Mesenchymal stem cell (in vitro differentiated cells and primary cell): ENCODE measurements at regions not wholly inside any gene's neighbourhood (a gene's known extent, or its start where the extent isn't known, plus 50 kb on each side); places are given as distances from the start of the nearest gene placed in this dataset.
"Not testable (repeated sequence)": the region's sequence is repeated elsewhere in the genome, so short reads cannot be mapped to it uniquely, and the experiment has no call there.

Experiments used
- DNase-seq: peaks from one replicate; pipeline ENCODE4 v3.0.0-alpha.2; 2013
- H2AFZ ChIP-seq: one replicate; pipeline ENCODE4 v1.6.1; 2013; ENCODE audit warnings: low read depth, mild to moderate bottlenecking, control low read depth, inconsistent platforms, low read length, moderate library complexity
- H2AK5ac ChIP-seq: 2 replicates; pipeline ENCODE4 v1.6.1; 2013; ENCODE audit warnings: low read length, moderate library complexity, mild to moderate bottlenecking, inconsistent platforms; ENCODE audit not compliant: severe bottlenecking
- H2BK120ac ChIP-seq: one replicate; pipeline ENCODE4 v1.6.1; 2013; ENCODE audit warnings: low read depth, mild to moderate bottlenecking, inconsistent platforms, low read length, moderate library complexity
- H2BK12ac ChIP-seq, 2 experiments: one replicate each; pipeline ENCODE4 v1.6.1; 2013; ENCODE audit warnings: inconsistent platforms in 2 of 2, low read length in 2 of 2, mild to moderate bottlenecking in 2 of 2, moderate library complexity in 2 of 2, control low read depth in 1 of 2
- H2BK15ac ChIP-seq: one replicate; pipeline ENCODE4 v1.6.1; 2013; ENCODE audit warnings: mild to moderate bottlenecking, low read depth, inconsistent platforms; ENCODE audit not compliant: poor library complexity, severe bottlenecking
- H2BK5ac ChIP-seq: 2 replicates; pipeline ENCODE4 v1.6.1; 2013; ENCODE audit warnings: low read depth, mild to moderate bottlenecking, low read length, control low read depth, inconsistent platforms; ENCODE audit not compliant: poor library complexity, severe bottlenecking
- H3K14ac ChIP-seq, 2 experiments: one replicate each; pipeline ENCODE4 v1.6.1; 2013; ENCODE audit warnings: inconsistent platforms in 2 of 2, low read length in 2 of 2, control low read depth in 1 of 2, mild to moderate bottlenecking in 1 of 2, moderate library complexity in 1 of 2
- H3K18ac ChIP-seq, 2 experiments: one replicate each; pipeline ENCODE4 v1.6.1; 2013; ENCODE audit warnings: inconsistent platforms in 2 of 2, low read length in 2 of 2, control low read depth in 1 of 2, low read depth in 1 of 2, mild to moderate bottlenecking in 1 of 2
- H3K23ac ChIP-seq, 2 experiments: one replicate each; pipeline ENCODE4 v1.6.1; 2013; ENCODE audit warnings: inconsistent platforms in 2 of 2, low read length in 2 of 2, mild to moderate bottlenecking in 2 of 2, moderate library complexity in 2 of 2, control low read depth in 1 of 2
- H3K27ac ChIP-seq: 2 replicates; pipeline ENCODE4 v1.5.1; 2013; ENCODE audit warnings: mild to moderate bottlenecking, moderate library complexity, low read length, control low read depth, inconsistent platforms; ENCODE audit not compliant: poor library complexity, severe bottlenecking
- H3K27me3 ChIP-seq, 2 experiments: 2 replicates each; pipeline versions ENCODE4 v1.6.1 to v1.7.0; 2013; ENCODE audit warnings: low read length in 2 of 2, mild to moderate bottlenecking in 2 of 2, moderate library complexity in 2 of 2, control low read depth in 1 of 2, inconsistent platforms in 1 of 2; ENCODE audit not compliant: control insufficient read depth in 1 of 2, insufficient read depth in 1 of 2
- H3K36me3 ChIP-seq, 2 experiments: 2 replicates each; pipeline versions ENCODE4 v1.6.1 to v1.7.0; 2013; ENCODE audit warnings: low read length in 2 of 2, control low read depth in 1 of 2, inconsistent platforms in 1 of 2, low read depth in 1 of 2, mild to moderate bottlenecking in 1 of 2; ENCODE audit not compliant: insufficient read depth in 2 of 2, control insufficient read depth in 1 of 2
- H3K4ac ChIP-seq, 2 experiments: one replicate each; pipeline ENCODE4 v1.6.1; 2013; ENCODE audit warnings: inconsistent platforms in 2 of 2, low read length in 2 of 2, mild to moderate bottlenecking in 2 of 2, moderate library complexity in 2 of 2, control low read depth in 1 of 2, low read depth in 1 of 2
- H3K4me1 ChIP-seq: 2 replicates; pipeline ENCODE4 v1.6.1; 2013; ENCODE audit warnings: low read depth, low read length, control low read depth; ENCODE audit not compliant: control insufficient read depth, insufficient read depth
- H3K4me2 ChIP-seq: 2 replicates; pipeline ENCODE4 v1.6.1; 2013; ENCODE audit warnings: low read length, mild to moderate bottlenecking, inconsistent platforms; ENCODE audit not compliant: poor library complexity, severe bottlenecking
- H3K4me3 ChIP-seq, 2 experiments: 2 replicates each; pipeline versions ENCODE4 v1.5.1 to v1.7.0; 2013; ENCODE audit warnings: low read length in 2 of 2, mild to moderate bottlenecking in 2 of 2, control low read depth in 1 of 2, low read depth in 1 of 2; ENCODE audit not compliant: insufficient read depth in 1 of 2
- H3K79me1 ChIP-seq: replicated peaks from 2 replicates; pipeline ENCODE4 v1.6.1; 2013; ENCODE audit warnings: mild to moderate bottlenecking, control low read depth, low read length, inconsistent platforms; ENCODE audit not compliant: poor library complexity, severe bottlenecking
- H3K9ac ChIP-seq: 2 replicates; pipeline ENCODE4 v1.7.0; 2013; ENCODE audit warnings: mild to moderate bottlenecking, low read length, moderate library complexity
- H3K9me3 ChIP-seq: 2 replicates; pipeline ENCODE4 v1.7.0; 2013; ENCODE audit warnings: mild to moderate bottlenecking, low read length; ENCODE audit not compliant: control insufficient read depth
- H4K8ac ChIP-seq: one replicate; pipeline ENCODE4 v1.6.1; 2013; ENCODE audit warnings: inconsistent platforms, mild to moderate bottlenecking, low read length, moderate library complexity
- H4K91ac ChIP-seq: one replicate; pipeline ENCODE4 v1.6.1; 2013; ENCODE audit warnings: mild to moderate bottlenecking, low read length, inconsistent platforms
- WGBS: methylation state at CpG from one replicate; pipeline ENCODE4 v1.1.7; 2013; ENCODE audit warnings: mixed read lengths; 5-methylcytosine and 5-hydroxymethylcytosine counted together

GRCh38 chr15:39514933-39515332 lies 65.9 kb upstream of the THBS1 start:
- no peak overlapping the region for H3K4me3 ChIP-seq
- H3K4me1 ChIP-seq: peaks cover 9% of the 10 kb centered on the region
- WGBS: no CpG with 5 or more reads among the region's 2 CpGs
- H3K14ac ChIP-seq: no peak overlapping the region
- H4K91ac ChIP-seq: no peak overlapping the region
- no peak overlapping the region for H3K27ac ChIP-seq
- H3K9ac ChIP-seq: no peak overlapping the region
- no peak overlapping the region for H3K23ac ChIP-seq
- peaks cover 0 to 6% of the 10 kb centered on the region in 2 experiments for H3K27me3 ChIP-seq
- no peak overlapping the region for H2BK120ac ChIP-seq
- H4K8ac ChIP-seq: no peak overlapping the region
- no peak overlapping the region for H2AFZ ChIP-seq
- H3K9me3 ChIP-seq: peaks cover 6% of the 10 kb centered on the region
- H2BK12ac ChIP-seq: no peak overlapping the region
- no peak overlapping the region for H3K4me2 ChIP-seq
- H2AK5ac ChIP-seq: no peak overlapping the region
- no peak for DNase-seq
- H2BK15ac ChIP-seq: no peak overlapping the region
- H3K79me1 ChIP-seq: no peaks in the 10 kb centered on the region
- H3K36me3 ChIP-seq: no peaks in the 10 kb centered on the region
- H3K4ac ChIP-seq: no peak overlapping the region
- H2BK5ac ChIP-seq: no peak overlapping the region
- no peak overlapping the region for H3K18ac ChIP-seq

GRCh38 chr15:39515765-39516164 lies 65.1 kb upstream of the THBS1 start:
- H3K4me3 ChIP-seq: no peak overlapping the region
- no peaks in the 10 kb centered on the region for H3K79me1 ChIP-seq
- H2BK120ac ChIP-seq: no peak overlapping the region
- no peak overlapping the region for H3K14ac ChIP-seq
- no peak overlapping the region for H2BK5ac ChIP-seq
- H3K36me3 ChIP-seq: no peaks in the 10 kb centered on the region
- peaks cover 6% of the 10 kb centered on the region for H3K9me3 ChIP-seq
- H3K4ac ChIP-seq: no peak overlapping the region
- no peak overlapping the region for H3K9ac ChIP-seq
- H4K91ac ChIP-seq: no peak overlapping the region
- no peak overlapping the region for H3K4me2 ChIP-seq
- no peak for DNase-seq
- H3K27me3 ChIP-seq: peaks cover 0 to 6% of the 10 kb centered on the region in 2 experiments
- no peak overlapping the region for H3K23ac ChIP-seq
- H3K18ac ChIP-seq: no peak overlapping the region
- H3K27ac ChIP-seq: no peak overlapping the region
- peaks cover 6% of the 10 kb centered on the region for H3K4me1 ChIP-seq
- H2BK15ac ChIP-seq: no peak overlapping the region
- no peak overlapping the region for H2AFZ ChIP-seq
- WGBS: 71% methylated on average over 3 of the region's 3 CpGs
- H2BK12ac ChIP-seq: no peak overlapping the region
- no peak overlapping the region for H2AK5ac ChIP-seq
- no peak overlapping the region for H4K8ac ChIP-seq

- Histone ChIP-seq H4K8ac (no peak overlapping the region), H3K79me1 (no peaks in the 10 kb centered on the region), H3K23ac (no peak overlapping the region), H2BK120ac (no peak overlapping the region), H3K4me3 (no peak overlapping the region), H3K14ac (no peak overlapping the region), H4K91ac (no peak overlapping the region), H3K4me2 (no peak overlapping the region), H3K4me1 (no peaks in the 10 kb centered on the region), H3K9me3 (peaks cover 6% of the 10 kb centered on the region), H2BK12ac (no peak overlapping the region), H3K36me3 (no peaks in the 10 kb centered on the region), H2AK5ac (no peak overlapping the region), H3K27me3 (peaks cover 0 to 6% of the 10 kb centered on the region in 2 experiments), H3K27ac (no peak overlapping the region), H2BK15ac (no peak overlapping the region), H2AFZ (no peak overlapping the region), H3K9ac (no peak overlapping the region), H2BK5ac (no peak overlapping the region), H3K18ac (no peak overlapping the region), H3K4ac (no peak overlapping the region)
- 80% methylated on average over 5 of the region's 6 CpGs for WGBS
- no peak for DNase-seq
Measured at GRCh38 chr15:39517122-39517855, 63.6 kb upstream of the THBS1 start.

GRCh38 chr15:39523968-39524367 lies 56.9 kb upstream of the THBS1 start:
- H3K36me3 ChIP-seq, H3K27ac ChIP-seq, H2BK12ac ChIP-seq, H4K8ac ChIP-seq, H2AFZ ChIP-seq, H2BK120ac ChIP-seq, H3K9me3 ChIP-seq, H3K4me1 ChIP-seq, H2BK5ac ChIP-seq, H3K4me2 ChIP-seq, H3K18ac ChIP-seq, H3K27me3 ChIP-seq, H2AK5ac ChIP-seq, H3K14ac ChIP-seq, H3K4ac ChIP-seq, DNase-seq, H4K91ac ChIP-seq, H3K9ac ChIP-seq, H3K4me3 ChIP-seq, H3K79me1 ChIP-seq, H2BK15ac ChIP-seq, H3K23ac ChIP-seq: not testable (repeated sequence)
- WGBS: 93% methylated on average over 2 of the region's 5 CpGs
